ENCODE measurements at regions not wholly inside any gene's neighbourhood (a gene's known extent, or its start where the extent isn't known, plus 50 kb on each side); places are given as distances from the start of the nearest gene placed in this dataset.

- TF ChIP-seq CTCF (IDR thresholded peaks at IDR 0.05) = no peak
- no peak for TF ChIP-seq ZFX (IDR thresholded peaks at IDR 0.05; ENCODE audit: borderline replicate concordance)
Measured at GRCh38 chr1:39152923-39153322, 51.6 kb upstream of the MACF1 start.

Measured in 22Rv1 (cell line).